HG02884 (cell line): ENCODE measurements at regions not wholly inside any gene's neighbourhood (a gene's known extent, or its start where the extent isn't known, plus 50 kb on each side); places are given as distances from the start of the nearest gene placed in this dataset.

Source experiments
- ATAC-seq: cut with Tn5 transposase; IDR thresholded peaks from one replicate; pipeline ENCODE4 v1.9.1; 2021; ENCODE audit warnings: mild to moderate bottlenecking, moderate library complexity; ENCODE audit not compliant: unreplicated experiment

GRCh38 chr11:80146232-80146631, 705.4 kb upstream of the TENM4 start:
- ATAC-seq, result no peak

- ATAC-seq, result no peak
Observed at GRCh38 chr11:80144897-80145594, 704.2 kb upstream of the TENM4 start.

- ATAC-seq, result no peak
Observed at GRCh38 chr11:80136991-80137390, 696.2 kb upstream of the TENM4 start.

- no peak for ATAC-seq
Observed at GRCh38 chr11:80129396-80129795, 688.6 kb upstream of the TENM4 start.

- ATAC-seq, result no peak
Observed at GRCh38 chr11:80122211-80122610, 681.4 kb upstream of the TENM4 start.

GRCh38 chr11:80118073-80118472, 677.2 kb upstream of the TENM4 start:
- no peak for ATAC-seq

- no peak for ATAC-seq
Observed at GRCh38 chr11:80116796-80117195, 676.0 kb upstream of the TENM4 start.

- no peak for ATAC-seq
Observed at GRCh38 chr11:80109652-80110051, 668.8 kb upstream of the TENM4 start.

GRCh38 chr11:80109031-80109430, 668.2 kb upstream of the TENM4 start:
- ATAC-seq, result no peak

GRCh38 chr11:80107415-80107814, 666.6 kb upstream of the TENM4 start:
- ATAC-seq, result no peak

- ATAC-seq, result no peak
Observed at GRCh38 chr11:80104191-80104590, 663.4 kb upstream of the TENM4 start.

GRCh38 chr11:80103142-80103859, 662.5 kb upstream of the TENM4 start:
- no peak for ATAC-seq

GRCh38 chr11:80097146-80097545, 656.3 kb upstream of the TENM4 start:
- ATAC-seq, result no peak

GRCh38 chr11:80096736-80097135, 655.9 kb upstream of the TENM4 start:
- ATAC-seq, result no peak

- no peak for ATAC-seq
Observed at GRCh38 chr11:80086496-80087055, 645.7 kb upstream of the TENM4 start.

- ATAC-seq, result no peak
Observed at GRCh38 chr11:80085563-80085962, 644.7 kb upstream of the TENM4 start.

GRCh38 chr11:80084608-80085007, 643.8 kb upstream of the TENM4 start:
- no peak for ATAC-seq

- ATAC-seq, result no peak
Observed at GRCh38 chr11:80083531-80083951, 642.7 kb upstream of the TENM4 start.

- no peak for ATAC-seq
Observed at GRCh38 chr11:80082406-80082805, 641.6 kb upstream of the TENM4 start.

GRCh38 chr11:80077113-80077512, 636.3 kb upstream of the TENM4 start:
- ATAC-seq, result no peak

- no peak for ATAC-seq
Observed at GRCh38 chr11:80074837-80075236, 634.0 kb upstream of the TENM4 start.

- no peak for ATAC-seq
Observed at GRCh38 chr11:80066291-80066690, 625.5 kb upstream of the TENM4 start.
